Upper lobe of left lung (tissue), 6 donors: ENCODE measurements at regions not wholly inside any gene's neighbourhood (a gene's known extent, or its start where the extent isn't known, plus 50 kb on each side); places are given as distances from the start of the nearest gene placed in this dataset.

ENCODE experiments used
- ATAC-seq, 2 donors: fragments of 200-7000 bp; cut with Tn5 transposase; one replicate each; pipeline ENCODE4 v1.9.1; 2022; ENCODE audit warnings: mild to moderate bottlenecking in 2 of 2, moderate library complexity in 2 of 2; ENCODE audit not compliant: low FRiP score in 2 of 2
- DNase-seq, 2 donors: peaks; one replicate each; pipeline ENCODE4 v3.0.0-alpha.2; 2019 to 2020
- H3K27ac ChIP-seq, 4 donors: fragments of 200-600 bp; sonication (generic); one replicate each; pipeline ENCODE4 v1.5.1; 2016 to 2019
- H3K27me3 ChIP-seq, 4 donors: fragments of 200-600 bp; sonication (generic); one replicate each; pipeline ENCODE4 v1.5.1; 2017 to 2019
- H3K36me3 ChIP-seq, 4 donors: fragments of 200-600 bp; sonication (generic); one replicate each; pipeline ENCODE4 v1.5.1; 2016 to 2019
- H3K4me1 ChIP-seq, 4 donors: fragments of 200-600 bp; sonication (generic); one replicate each; pipeline ENCODE4 v1.5.1; 2018 to 2019
- H3K4me3 ChIP-seq, 4 donors: fragments of 200-600 bp; sonication (generic); one replicate each; pipeline ENCODE4 v1.5.1; 2017 to 2019; ENCODE audit warnings: mild to moderate bottlenecking in 2 of 4, moderate library complexity in 1 of 4
- H3K9me3 ChIP-seq, 4 donors: fragments of 200-600 bp; sonication (generic); one replicate each; pipeline ENCODE4 v1.5.1; 2018 to 2019
- EP300 ChIP-seq, 4 donors: sonication (generic); formaldehyde crosslinking; IDR thresholded peaks; one replicate each; pipeline ENCODE4 v1.5.1; 2017; ENCODE audit warnings: antibody characterized with exemption in 4 of 4, control low read depth in 2 of 4
- POLR2A ChIP-seq, 4 donors: fragments of 450-650 bp; IDR thresholded peaks; one replicate each; pipeline ENCODE4 v1.5.1; 2016 to 2017; ENCODE audit warnings: antibody characterized with exemption in 4 of 4, mild to moderate bottlenecking in 2 of 4
- POLR2AphosphoS5 ChIP-seq, 2 donors: sonication (generic); formaldehyde crosslinking; IDR thresholded peaks; one replicate each; pipeline ENCODE4 v1.5.1; 2017; ENCODE audit warnings: antibody characterized with exemption in 2 of 2
- WGBS, 2 donors: methylation state at CpG; one replicate each; pipeline ENCODE4 v1.1.5; 2017 to 2018; 5-methylcytosine and 5-hydroxymethylcytosine counted together
- TF ChIP-seq, protein P1 (sequence below), 6 experiments: fragments of 450-650 bp in 4 of 6; fragments of 200-600 bp in 2 of 6; sonication (generic) in 2 of 6; IDR thresholded peaks; one replicate each; pipeline ENCODE4 v1.5.1; 2016 to 2019; ENCODE audit warnings: antibody characterized with exemption in 6 of 6
- donor health status: DM: no; HTN: no; CAD: no; lungs with moderate emphysema.
- donor health status: DM: no; HTN: yes; CAD: no; lungs with severe emphysema.

DNA sequence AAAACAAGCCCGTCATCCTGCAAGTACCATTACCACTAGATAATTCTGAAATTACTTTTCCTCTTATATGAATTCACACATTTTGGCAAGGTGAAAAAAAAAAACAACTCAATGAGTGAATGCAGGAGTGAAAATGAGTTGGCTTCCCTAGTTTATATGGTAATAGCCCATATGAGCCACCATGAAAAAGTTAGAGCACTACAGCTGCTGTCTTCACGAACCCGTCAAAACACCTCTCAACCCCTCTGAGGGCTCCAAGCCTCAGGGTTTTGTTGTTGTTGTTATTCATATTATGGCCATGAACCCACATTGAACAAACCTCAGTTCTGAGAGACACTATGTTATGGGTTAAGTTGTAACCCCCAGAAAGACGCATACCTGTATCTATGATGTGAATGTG is 289.9 kb upstream of the CAND1 start:
- ATAC-seq (no peak), DNase-seq (no peak)
- no peak overlapping the region for H3K27ac ChIP-seq
- no peaks in the 10 kb centered on the region for H3K9me3 ChIP-seq
- H3K4me3 ChIP-seq: no peak overlapping the region
- H3K27me3 ChIP-seq: no peaks in the 10 kb centered on the region
- H3K4me1 ChIP-seq: no peaks in the 10 kb centered on the region
- WGBS, 2 donors: 87 to 93% methylated on average over 4 of the region's 4 CpGs
- no peaks in the 10 kb centered on the region for H3K36me3 ChIP-seq
- TF ChIP-seq, protein P1, sequence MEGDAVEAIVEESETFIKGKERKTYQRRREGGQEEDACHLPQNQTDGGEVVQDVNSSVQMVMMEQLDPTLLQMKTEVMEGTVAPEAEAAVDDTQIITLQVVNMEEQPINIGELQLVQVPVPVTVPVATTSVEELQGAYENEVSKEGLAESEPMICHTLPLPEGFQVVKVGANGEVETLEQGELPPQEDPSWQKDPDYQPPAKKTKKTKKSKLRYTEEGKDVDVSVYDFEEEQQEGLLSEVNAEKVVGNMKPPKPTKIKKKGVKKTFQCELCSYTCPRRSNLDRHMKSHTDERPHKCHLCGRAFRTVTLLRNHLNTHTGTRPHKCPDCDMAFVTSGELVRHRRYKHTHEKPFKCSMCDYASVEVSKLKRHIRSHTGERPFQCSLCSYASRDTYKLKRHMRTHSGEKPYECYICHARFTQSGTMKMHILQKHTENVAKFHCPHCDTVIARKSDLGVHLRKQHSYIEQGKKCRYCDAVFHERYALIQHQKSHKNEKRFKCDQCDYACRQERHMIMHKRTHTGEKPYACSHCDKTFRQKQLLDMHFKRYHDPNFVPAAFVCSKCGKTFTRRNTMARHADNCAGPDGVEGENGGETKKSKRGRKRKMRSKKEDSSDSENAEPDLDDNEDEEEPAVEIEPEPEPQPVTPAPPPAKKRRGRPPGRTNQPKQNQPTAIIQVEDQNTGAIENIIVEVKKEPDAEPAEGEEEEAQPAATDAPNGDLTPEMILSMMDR (IDR thresholded peaks at IDR 0.05): no peak
- TF ChIP-seq POLR2AphosphoS5 (IDR thresholded peaks at IDR 0.05) (no peak), POLR2A (IDR thresholded peaks at IDR 0.05) (no peak), EP300 (IDR thresholded peaks at IDR 0.05) (no peak)

DNA sequence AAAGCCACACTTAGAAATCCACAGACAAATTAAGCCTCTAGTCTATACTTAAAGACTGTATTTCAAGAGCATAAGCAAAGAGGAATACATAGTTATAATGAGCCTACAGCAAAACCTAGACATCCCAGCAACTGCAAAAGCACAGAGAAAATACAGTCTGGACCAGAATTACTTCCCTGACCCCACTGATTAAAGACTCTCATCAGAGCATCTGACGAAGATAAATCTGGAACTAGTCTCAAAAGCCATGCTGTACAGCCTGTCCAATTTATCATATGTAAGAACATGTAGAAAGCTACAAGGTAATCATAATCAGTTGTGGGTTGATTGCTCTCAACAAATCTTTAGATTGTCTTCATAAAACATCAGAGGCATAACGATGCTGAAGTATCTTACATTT is 285.1 kb upstream of the CAND1 start:
- TF ChIP-seq, protein P1 (IDR thresholded peaks at IDR 0.05): no peak
- no peak for TF ChIP-seq EP300 (IDR thresholded peaks at IDR 0.05)
- TF ChIP-seq POLR2AphosphoS5 (IDR thresholded peaks at IDR 0.05): no peak
- no peak for TF ChIP-seq POLR2A (IDR thresholded peaks at IDR 0.05)
- ATAC-seq (no peak), DNase-seq (no peak)
- 86 to 89% methylated on average over 2 of the region's 2 CpGs for WGBS, 2 donors
- no peaks in the 10 kb centered on the region for H3K27me3 ChIP-seq
- H3K36me3 ChIP-seq: no peaks in the 10 kb centered on the region
- no peak overlapping the region for H3K4me3 ChIP-seq
- no peaks in the 10 kb centered on the region for H3K9me3 ChIP-seq
- no peaks in the 10 kb centered on the region for H3K4me1 ChIP-seq
- H3K27ac ChIP-seq: no peak overlapping the region

DNA sequence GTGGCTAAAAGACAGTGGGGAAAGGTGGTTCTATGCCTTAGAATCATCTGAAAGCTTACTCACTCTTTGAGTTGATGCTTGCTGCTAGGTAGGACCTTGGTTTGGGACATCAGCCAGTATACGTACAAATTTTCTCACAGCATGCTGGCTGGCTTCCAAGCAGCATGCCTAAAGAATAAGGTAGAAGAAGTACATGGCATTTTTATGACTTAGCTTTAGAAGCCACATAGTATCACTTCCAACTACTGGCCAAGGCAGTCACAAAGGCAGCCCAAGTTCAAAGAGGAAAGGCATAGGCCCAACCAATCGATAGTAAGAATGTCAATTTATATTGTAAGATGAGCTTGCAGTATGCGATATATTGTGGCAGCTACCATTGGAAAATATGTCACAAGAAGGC is 284.2 kb upstream of the CAND1 start:
- H3K9me3 ChIP-seq: no peaks in the 10 kb centered on the region
- ATAC-seq (no peak), DNase-seq (no peak)
- no peak overlapping the region for H3K4me3 ChIP-seq
- TF ChIP-seq POLR2A (IDR thresholded peaks at IDR 0.05): no peak
- no peak for TF ChIP-seq EP300 (IDR thresholded peaks at IDR 0.05)
- no peaks in the 10 kb centered on the region for H3K36me3 ChIP-seq
- H3K27ac ChIP-seq: no peak overlapping the region
- no peaks in the 10 kb centered on the region for H3K27me3 ChIP-seq
- WGBS, 2 donors: 68% methylated on average over 3 of the region's 3 CpGs
- H3K4me1 ChIP-seq: no peaks in the 10 kb centered on the region

DNA sequence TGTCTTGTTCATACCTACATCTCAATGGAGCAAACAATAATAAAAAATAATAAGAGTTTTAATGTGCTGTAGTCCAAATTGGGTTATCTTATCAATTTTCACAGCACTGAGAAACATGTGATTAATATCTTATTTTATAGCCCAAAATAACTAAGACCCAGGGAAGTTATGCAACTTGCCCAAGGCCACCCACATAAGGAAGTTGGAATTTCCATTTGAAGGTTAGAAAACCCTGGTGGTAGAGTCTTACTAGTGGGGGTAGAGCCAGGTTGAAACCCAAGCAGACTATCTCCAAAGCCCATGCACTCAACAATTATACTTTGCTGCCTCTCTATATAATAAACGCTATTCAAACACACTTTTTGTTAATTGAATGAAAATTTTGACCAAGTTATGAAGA is 270.0 kb upstream of the CAND1 start:
- H3K27me3 ChIP-seq: no peaks in the 10 kb centered on the region
- DNase-seq (no peak), ATAC-seq (no peak)
- H3K27ac ChIP-seq: no peak overlapping the region
- no peak for TF ChIP-seq POLR2AphosphoS5 (IDR thresholded peaks at IDR 0.05)
- 88 to 100% methylated on average over 1 of the region's 1 CpG for WGBS, 2 donors
- H3K9me3 ChIP-seq: no peaks in the 10 kb centered on the region
- no peaks in the 10 kb centered on the region for H3K4me1 ChIP-seq
- no peaks in the 10 kb centered on the region for H3K36me3 ChIP-seq
- no peak overlapping the region for H3K4me3 ChIP-seq

DNA sequence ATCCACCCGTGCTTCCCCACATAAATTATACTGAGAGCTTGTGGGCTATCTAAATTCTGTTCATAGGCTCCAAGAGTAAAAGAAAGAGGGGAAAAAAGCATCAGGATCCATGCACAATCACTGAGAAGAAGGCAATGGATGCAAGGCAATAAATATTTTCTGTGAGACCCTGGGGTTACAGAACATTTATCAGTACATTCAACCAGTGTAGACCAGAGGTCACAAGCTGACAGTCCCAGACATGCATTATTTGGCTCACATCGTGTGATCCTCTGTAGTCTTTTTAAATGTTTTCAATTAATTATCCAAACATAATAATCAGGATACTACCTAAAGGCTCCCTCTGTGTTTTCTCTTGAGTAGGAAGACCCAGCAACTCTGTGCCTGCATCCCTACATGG is 267.9 kb upstream of the CAND1 start:
- no peaks in the 10 kb centered on the region for H3K4me1 ChIP-seq
- H3K27me3 ChIP-seq: no peaks in the 10 kb centered on the region
- H3K27ac ChIP-seq: no peak overlapping the region
- no peaks in the 10 kb centered on the region for H3K9me3 ChIP-seq
- TF ChIP-seq EP300 (IDR thresholded peaks at IDR 0.05): no peak
- no peak for TF ChIP-seq POLR2AphosphoS5 (IDR thresholded peaks at IDR 0.05)
- no peak for TF ChIP-seq POLR2A (IDR thresholded peaks at IDR 0.05)
- TF ChIP-seq, protein P1 (IDR thresholded peaks at IDR 0.05): no peak
- no peak overlapping the region for H3K4me3 ChIP-seq
- no peak for ATAC-seq
- WGBS, 2 donors: 63 to 64% methylated on average over 2 of the region's 2 CpGs
- H3K36me3 ChIP-seq: no peaks in the 10 kb centered on the region
- no peak for DNase-seq

DNA sequence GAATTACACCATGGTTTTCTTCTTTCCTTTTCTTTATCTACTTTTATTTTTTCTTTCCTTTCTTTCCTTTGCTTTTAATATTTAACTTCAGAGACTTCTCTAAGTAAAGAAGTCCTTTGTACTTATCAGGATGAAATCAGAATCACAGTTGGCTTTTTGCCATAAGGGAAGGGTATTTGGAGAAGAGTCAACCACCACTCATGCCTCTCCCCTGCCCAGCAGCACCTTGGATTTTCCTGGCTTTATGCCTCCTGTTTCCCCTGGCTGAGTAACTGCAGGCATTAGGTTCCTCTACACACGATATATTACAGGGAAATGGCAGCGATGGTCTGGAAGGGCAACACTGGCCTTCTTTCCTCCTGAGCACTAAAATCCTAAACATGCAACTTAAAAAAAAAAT is 266.4 kb upstream of the CAND1 start:
- H3K4me1 ChIP-seq: no peaks in the 10 kb centered on the region
- H3K4me3 ChIP-seq: no peak overlapping the region
- H3K36me3 ChIP-seq: no peaks in the 10 kb centered on the region
- TF ChIP-seq POLR2A (IDR thresholded peaks at IDR 0.05): no peak
- no peak for TF ChIP-seq POLR2AphosphoS5 (IDR thresholded peaks at IDR 0.05)
- DNase-seq: no peak
- WGBS, 2 donors: 36 to 55% methylated on average over 2 of the region's 2 CpGs
- H3K9me3 ChIP-seq: no peaks in the 10 kb centered on the region
- no peaks in the 10 kb centered on the region for H3K27me3 ChIP-seq
- no peak overlapping the region for H3K27ac ChIP-seq
- ATAC-seq: no peak
